GM12878 (cell line): ENCODE measurements at regions not wholly inside any gene's neighbourhood (a gene's known extent, or its start where the extent isn't known, plus 50 kb on each side); places are given as distances from the start of the nearest gene placed in this dataset.

Experiments
- ATF2 ChIP-seq: IDR thresholded peaks from 2 replicates; pipeline ENCODE4 v1.6.1; 2012; ENCODE audit warnings: low read length, inconsistent platforms
- BCL3 ChIP-seq: IDR thresholded peaks from 2 replicates; pipeline ENCODE4 v1.6.1; 2011; ENCODE audit warnings: borderline replicate concordance, low read depth, mild to moderate bottlenecking, moderate library complexity, low read length; ENCODE audit not compliant: insufficient read depth, poor library complexity, severe bottlenecking
- CEBPB ChIP-seq, 2 experiments: fragments of 150-350 bp in 1 of 2; IDR thresholded peaks; 2 replicates each; pipeline ENCODE4 v1.6.1; 2012 to 2014; ENCODE audit warnings: low read depth in 2 of 2, low read length in 2 of 2, borderline replicate concordance in 1 of 2, inconsistent platforms in 1 of 2
- CREM ChIP-seq: IDR thresholded peaks from 2 replicates; pipeline ENCODE4 v1.6.1; 2014; ENCODE audit warnings: antibody characterized with exemption, low read depth
- E4F1 ChIP-seq: fragments of 450-650 bp; IDR thresholded peaks from 2 replicates; pipeline ENCODE4 v1.6.1; 2018; ENCODE audit warnings: borderline replicate concordance, mild to moderate bottlenecking; ENCODE audit not compliant: partially characterized antibody
- ETV6 ChIP-seq, 2 experiments: fragments of 450-650 bp in 1 of 2; IDR thresholded peaks in 1 of 2; conservative IDR thresholded peaks in 1 of 2; 2 replicates each; pipeline ENCODE4 v1.6.1; 2014; ENCODE audit warnings: antibody characterized with exemption in 1 of 2, borderline replicate concordance in 1 of 2, low read depth in 1 of 2, mild to moderate bottlenecking in 1 of 2, moderate library complexity in 1 of 2
- FOS ChIP-seq: IDR thresholded peaks from 3 replicates; pipeline ENCODE4 v1.6.1; 2011; ENCODE audit warnings: borderline replicate concordance; ENCODE audit not compliant: insufficient read length; ENCODE audit errors: extremely low read depth
- HCFC1 ChIP-seq: fragments of 150-350 bp; IDR thresholded peaks from 2 replicates; pipeline ENCODE4 v1.6.1; 2014; ENCODE audit warnings: low read length
- KDM1A ChIP-seq: fragments of 200-600 bp; sonication (generic); IDR thresholded peaks from 2 replicates; pipeline ENCODE4 v1.6.1; 2016; ENCODE audit warnings: borderline replicate concordance
- PAX5 ChIP-seq: IDR thresholded peaks from 2 replicates; pipeline ENCODE4 v1.6.1; 2011; ENCODE audit warnings: low read depth, low read length, borderline replicate concordance
- RCOR1 ChIP-seq: conservative IDR thresholded peaks from 2 replicates; pipeline ENCODE4 v1.6.1; 2012; ENCODE audit warnings: low read depth, low read length, improper control_type of control experiment
- SMARCA5 ChIP-seq: fragments of 450-650 bp; IDR thresholded peaks from 2 replicates; pipeline ENCODE4 v1.6.1; 2017; ENCODE audit warnings: mild to moderate bottlenecking
- STAT1 ChIP-seq: fragments of 450-650 bp; conservative IDR thresholded peaks from 2 replicates; pipeline ENCODE4 v1.6.1; 2014; ENCODE audit warnings: antibody characterized with exemption, mild to moderate bottlenecking
- WRNIP1 ChIP-seq: IDR thresholded peaks from 2 replicates; pipeline ENCODE4 v1.6.1; 2011; ENCODE audit warnings: low read depth, low read length, improper control_type of control experiment, borderline replicate concordance
- ZBTB11 ChIP-seq: fragments of 450-650 bp; formaldehyde crosslinking; IDR thresholded peaks from 2 replicates; pipeline ENCODE4 v1.5.0; 2022; ENCODE audit warnings: mild to moderate bottlenecking, missing genetic modification characterization
- ZBTB40 ChIP-seq: fragments of 450-650 bp; IDR thresholded peaks from 2 replicates; pipeline ENCODE4 v1.6.1; 2016; ENCODE audit warnings: mild to moderate bottlenecking, moderate library complexity, borderline replicate concordance
- ZNF24 ChIP-seq: fragments of 450-650 bp; IDR thresholded peaks from 2 replicates; pipeline ENCODE4 v1.6.1; 2017; ENCODE audit warnings: antibody characterized with exemption, mild to moderate bottlenecking

- no peak for TF ChIP-seq E4F1
- TF ChIP-seq WRNIP1 = no peak
- TF ChIP-seq ZBTB11 (CRISPR knock-in tag) = no peak
- TF ChIP-seq CREM = peak; percentile 29; the same call in 1 of the 2 replicates
- no peak for TF ChIP-seq SMARCA5
- no peak for TF ChIP-seq KDM1A
- TF ChIP-seq BCL3 = no peak
- TF ChIP-seq ZBTB40 = no peak
- no peak for TF ChIP-seq PAX5
- no peak for TF ChIP-seq HCFC1
- no peak for TF ChIP-seq ZNF24
- no peak for TF ChIP-seq STAT1
- TF ChIP-seq ATF2 = peak; percentile 74
- no peak for TF ChIP-seq RCOR1
- TF ChIP-seq FOS = no peak
- peak in 1 of 2 experiments; percentile 78; a peak in 2 of 4 replicates for TF ChIP-seq ETV6 (conservative IDR thresholded peaks at IDR 0.05 in 1 of 2, IDR thresholded peaks at IDR 0.05 in 1 of 2; ENCODE audit: borderline replicate concordance in 1 of 2, low read depth in 1 of 2)
- no peak for TF ChIP-seq CEBPB (IDR thresholded peaks at IDR 0.05; ENCODE audit: borderline replicate concordance in 1 of 2, low read depth in 2 of 2, low read length in 2 of 2)
Observed at GRCh38 chr17:36849871-36850348, 87.4 kb upstream of the LHX1 start (continued).
